ENCODE measurements at regions not wholly inside any gene's neighbourhood (a gene's known extent, or its start where the extent isn't known, plus 50 kb on each side); places are given as distances from the start of the nearest gene placed in this dataset.

GRCh38 chr20:7432612-7433011 lies 507.6 kb downstream of the HAO1 start:
- no peak for DNase-seq
- 94% methylated on average over 7 of the region's 7 CpGs for WGBS, 2 donors
- Histone ChIP-seq H3K27me3 (no peaks in the 10 kb centered on the region), H3K36me3 (ENCODE audit: low read depth, missing control alignments) (no peaks in the 10 kb centered on the region), H3K9me3 (no peaks in the 10 kb centered on the region), H3K27ac (no peak overlapping the region), H3K4me3 (no peak overlapping the region), H3K4me1 (no peaks in the 10 kb centered on the region)
- no peak for TF ChIP-seq POLR2A (IDR thresholded peaks at IDR 0.05)
- TF ChIP-seq, protein P1, sequence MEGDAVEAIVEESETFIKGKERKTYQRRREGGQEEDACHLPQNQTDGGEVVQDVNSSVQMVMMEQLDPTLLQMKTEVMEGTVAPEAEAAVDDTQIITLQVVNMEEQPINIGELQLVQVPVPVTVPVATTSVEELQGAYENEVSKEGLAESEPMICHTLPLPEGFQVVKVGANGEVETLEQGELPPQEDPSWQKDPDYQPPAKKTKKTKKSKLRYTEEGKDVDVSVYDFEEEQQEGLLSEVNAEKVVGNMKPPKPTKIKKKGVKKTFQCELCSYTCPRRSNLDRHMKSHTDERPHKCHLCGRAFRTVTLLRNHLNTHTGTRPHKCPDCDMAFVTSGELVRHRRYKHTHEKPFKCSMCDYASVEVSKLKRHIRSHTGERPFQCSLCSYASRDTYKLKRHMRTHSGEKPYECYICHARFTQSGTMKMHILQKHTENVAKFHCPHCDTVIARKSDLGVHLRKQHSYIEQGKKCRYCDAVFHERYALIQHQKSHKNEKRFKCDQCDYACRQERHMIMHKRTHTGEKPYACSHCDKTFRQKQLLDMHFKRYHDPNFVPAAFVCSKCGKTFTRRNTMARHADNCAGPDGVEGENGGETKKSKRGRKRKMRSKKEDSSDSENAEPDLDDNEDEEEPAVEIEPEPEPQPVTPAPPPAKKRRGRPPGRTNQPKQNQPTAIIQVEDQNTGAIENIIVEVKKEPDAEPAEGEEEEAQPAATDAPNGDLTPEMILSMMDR (IDR thresholded peaks at IDR 0.05): no peak
- intact Hi-C loops (cut with DNase I; ENCODE audit: low total_unique reads): no loop called here

GRCh38 chr20:7437311-7437710 lies 502.9 kb downstream of the HAO1 start:
- no peak overlapping the region for H3K4me3 ChIP-seq
- WGBS, 2 donors: 76 to 82% methylated on average over 3 of the region's 3 CpGs
- TF ChIP-seq POLR2A (IDR thresholded peaks at IDR 0.05): no peak
- TF ChIP-seq, protein P1 (IDR thresholded peaks at IDR 0.05): no peak

DNA sequence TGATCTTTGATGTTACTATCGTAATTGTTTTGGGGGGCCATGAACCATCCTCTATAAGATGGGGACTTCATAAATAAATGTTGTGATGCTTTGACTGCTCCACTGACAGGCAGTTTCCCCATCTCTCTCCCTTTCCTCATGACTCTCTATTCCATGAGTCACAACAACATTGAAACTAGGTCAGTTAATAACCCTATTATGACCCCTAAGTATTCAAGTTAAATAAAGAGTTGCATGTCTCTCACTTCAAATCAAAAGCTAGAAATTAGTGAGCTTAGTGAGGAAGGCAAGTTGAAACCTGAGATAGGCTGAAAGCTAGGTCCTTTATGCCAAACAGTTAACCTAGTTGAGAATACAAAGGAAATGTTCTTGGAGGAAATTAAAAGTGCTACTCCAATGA lies 491.0 kb downstream of the HAO1 start:
- H3K27me3 ChIP-seq: no peaks in the 10 kb centered on the region
- no peaks in the 10 kb centered on the region for H3K36me3 ChIP-seq (ENCODE audit: low read depth, missing control alignments)
- no peaks in the 10 kb centered on the region for H3K4me1 ChIP-seq
- intact Hi-C loops (cut with DNase I; ENCODE audit: low total_unique reads): no loop called here
- DNase-seq: no peak
- no peak overlapping the region for H3K27ac ChIP-seq
- TF ChIP-seq POLR2A (IDR thresholded peaks at IDR 0.05): no peak
- TF ChIP-seq, protein P1 (IDR thresholded peaks at IDR 0.05): no peak
- H3K4me3 ChIP-seq: no peak overlapping the region
- H3K9me3 ChIP-seq: no peaks in the 10 kb centered on the region
- 79 to 95% methylated on average over 1 of the region's 1 CpG for WGBS, 2 donors

More at GRCh38 chr20:7437311-7437710, 502.9 kb downstream of the HAO1 start:
- intact Hi-C loops (cut with DNase I; ENCODE audit: low total_unique reads): no loop called here
- Histone ChIP-seq H3K9me3 (no peaks in the 10 kb centered on the region), H3K36me3 (ENCODE audit: low read depth, missing control alignments) (no peaks in the 10 kb centered on the region), H3K4me1 (no peaks in the 10 kb centered on the region), H3K27me3 (no peaks in the 10 kb centered on the region), H3K27ac (no peak overlapping the region)
- DNase-seq: no peak

DNA sequence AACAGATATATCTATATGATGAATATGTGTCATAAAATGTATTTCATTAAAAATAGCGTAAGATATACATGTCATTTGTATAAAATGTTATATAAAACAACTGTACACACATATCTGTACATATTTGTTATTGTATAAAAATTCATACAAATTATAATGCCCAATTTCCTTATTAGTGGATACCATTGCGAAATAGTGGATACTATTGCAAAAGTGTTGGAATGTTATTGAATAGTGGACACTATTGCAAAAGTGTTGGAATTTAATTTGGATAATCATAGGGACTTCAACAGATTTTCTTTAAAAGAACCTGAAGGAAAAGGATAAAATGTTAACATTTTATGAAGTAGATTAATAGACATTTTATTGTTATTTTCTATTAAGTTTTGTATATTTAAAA lies 487.4 kb downstream of the HAO1 start:
- H3K27ac ChIP-seq: no peak overlapping the region
- no peak overlapping the region for H3K4me3 ChIP-seq
- WGBS, 2 donors: 94 to 95% methylated on average over 2 of the region's 2 CpGs
- no peaks in the 10 kb centered on the region for H3K27me3 ChIP-seq
- H3K4me1 ChIP-seq: no peaks in the 10 kb centered on the region
- H3K9me3 ChIP-seq: no peaks in the 10 kb centered on the region
- H3K36me3 ChIP-seq (ENCODE audit: low read depth, missing control alignments): no peaks in the 10 kb centered on the region
- no peak for DNase-seq
- no peak for TF ChIP-seq POLR2A (IDR thresholded peaks at IDR 0.05)
- TF ChIP-seq, protein P1 (IDR thresholded peaks at IDR 0.05): no peak
- intact Hi-C loops (cut with DNase I; ENCODE audit: low total_unique reads): no loop called here

DNA sequence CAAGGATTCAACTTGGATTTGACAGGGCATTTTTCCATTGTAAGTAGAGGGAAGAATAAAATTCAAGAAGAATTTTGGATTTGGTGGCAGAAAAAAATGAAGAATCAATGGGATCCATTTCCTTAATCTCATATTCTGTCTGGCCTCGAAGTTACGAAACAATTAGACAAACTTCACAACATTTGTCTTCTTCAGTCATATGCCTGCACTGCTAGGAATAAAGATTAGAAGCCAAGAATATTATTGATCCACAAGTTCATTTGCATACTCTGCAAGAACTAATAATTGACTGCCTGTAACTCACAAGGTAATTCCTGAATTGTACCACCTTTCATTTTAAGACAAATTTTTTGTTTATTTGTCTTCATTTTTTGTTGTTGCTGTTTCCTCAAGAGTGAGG lies 486.2 kb downstream of the HAO1 start:
- Histone ChIP-seq H3K4me3 (no peak overlapping the region), H3K9me3 (no peaks in the 10 kb centered on the region), H3K27me3 (no peaks in the 10 kb centered on the region), H3K4me1 (no peaks in the 10 kb centered on the region), H3K27ac (no peak overlapping the region), H3K36me3 (ENCODE audit: low read depth, missing control alignments) (no peaks in the 10 kb centered on the region)
- DNase-seq: no peak
- 70 to 96% methylated on average over 2 of the region's 2 CpGs for WGBS, 2 donors
- TF ChIP-seq POLR2A (IDR thresholded peaks at IDR 0.05): no peak
- TF ChIP-seq, protein P1 (IDR thresholded peaks at IDR 0.05): no peak
- intact Hi-C loops (cut with DNase I; ENCODE audit: low total_unique reads): no loop called here
